Neural crest cell (in vitro differentiated cells): ENCODE measurements at regions not wholly inside any gene's neighbourhood (a gene's known extent, or its start where the extent isn't known, plus 50 kb on each side); places are given as distances from the start of the nearest gene placed in this dataset.

Source experiments
- DNase-seq: peaks from one replicate; pipeline ENCODE4 v3.0.0; 2021; ENCODE audit warnings: low read depth, mixed read lengths, low spot score
- H3K27ac Mint-ChIP-seq: one replicate; pipeline ENCODE4 v1.8.0; 2021; ENCODE audit warnings: mild to moderate bottlenecking, mixed read lengths; ENCODE audit not compliant: unreplicated experiment
- H3K27me3 Mint-ChIP-seq: 2 replicates; pipeline ENCODE4 v1.8.0; 2021; ENCODE audit warnings: low read depth, mild to moderate bottlenecking, mixed read lengths
- H3K36me3 Mint-ChIP-seq: 2 replicates; pipeline ENCODE4 v1.8.0; 2021; ENCODE audit warnings: low read depth, mild to moderate bottlenecking, mixed read lengths
- H3K4me1 Mint-ChIP-seq: 2 replicates; pipeline ENCODE4 v1.8.0; 2021; ENCODE audit warnings: mixed read lengths
- H3K4me3 Mint-ChIP-seq: one replicate; pipeline ENCODE4 v1.8.0; 2021; ENCODE audit warnings: mild to moderate bottlenecking, mixed read lengths
- H3K9me3 Mint-ChIP-seq: 2 replicates; pipeline ENCODE4 v1.8.0; 2021; ENCODE audit warnings: mixed read lengths
- TF ChIP-seq, protein P1 (sequence below): fragments of 200-600 bp; sonication (generic); conservative IDR thresholded peaks from 2 replicates; pipeline ENCODE4 v1.5.0; 2021; ENCODE audit warnings: antibody characterized with exemption, mild to moderate bottlenecking

DNA sequence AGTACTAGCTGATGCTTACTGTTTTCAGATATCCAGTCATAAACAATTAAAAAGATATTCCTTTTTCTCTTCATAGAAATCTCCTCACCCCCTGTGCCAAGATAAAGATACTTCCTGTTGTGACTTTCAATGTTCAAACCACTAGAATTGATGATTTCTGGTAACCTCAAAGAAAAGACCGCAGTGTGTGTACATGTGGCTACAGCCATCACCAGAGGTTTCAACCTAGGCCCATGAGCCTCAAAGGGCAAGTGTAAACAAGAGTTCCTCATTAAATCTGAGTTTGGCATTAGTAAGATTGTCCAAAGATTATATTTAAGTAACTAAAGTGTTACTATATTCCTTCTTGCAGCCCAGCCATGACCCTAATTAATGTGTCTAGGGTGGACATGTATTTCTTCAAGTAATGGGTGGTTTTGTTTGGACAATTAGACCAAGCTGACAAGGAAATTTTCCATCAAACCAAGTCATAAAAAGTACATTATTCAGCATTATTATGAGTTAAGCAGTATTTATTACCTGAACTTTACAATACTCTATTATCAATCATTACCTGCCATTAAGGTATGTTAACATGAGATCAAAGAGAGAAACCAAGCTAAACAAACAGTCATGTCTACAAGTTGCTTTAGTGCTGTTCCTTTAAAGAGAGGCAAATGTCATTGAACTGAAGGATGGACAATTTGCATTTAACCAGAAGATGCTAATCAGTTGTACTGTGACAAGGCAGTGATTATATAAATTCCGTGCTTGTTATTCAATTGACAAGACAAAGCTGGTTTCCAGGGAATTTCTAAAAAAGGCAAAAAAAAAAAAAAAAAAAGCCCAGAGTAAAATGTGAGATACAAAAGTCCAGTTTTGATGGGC is 382.7 kb downstream of the LNPK start:
- H3K9me3 Mint-ChIP-seq = peaks cover 9% of the 10 kb centered on the region
- TF ChIP-seq, protein P1, sequence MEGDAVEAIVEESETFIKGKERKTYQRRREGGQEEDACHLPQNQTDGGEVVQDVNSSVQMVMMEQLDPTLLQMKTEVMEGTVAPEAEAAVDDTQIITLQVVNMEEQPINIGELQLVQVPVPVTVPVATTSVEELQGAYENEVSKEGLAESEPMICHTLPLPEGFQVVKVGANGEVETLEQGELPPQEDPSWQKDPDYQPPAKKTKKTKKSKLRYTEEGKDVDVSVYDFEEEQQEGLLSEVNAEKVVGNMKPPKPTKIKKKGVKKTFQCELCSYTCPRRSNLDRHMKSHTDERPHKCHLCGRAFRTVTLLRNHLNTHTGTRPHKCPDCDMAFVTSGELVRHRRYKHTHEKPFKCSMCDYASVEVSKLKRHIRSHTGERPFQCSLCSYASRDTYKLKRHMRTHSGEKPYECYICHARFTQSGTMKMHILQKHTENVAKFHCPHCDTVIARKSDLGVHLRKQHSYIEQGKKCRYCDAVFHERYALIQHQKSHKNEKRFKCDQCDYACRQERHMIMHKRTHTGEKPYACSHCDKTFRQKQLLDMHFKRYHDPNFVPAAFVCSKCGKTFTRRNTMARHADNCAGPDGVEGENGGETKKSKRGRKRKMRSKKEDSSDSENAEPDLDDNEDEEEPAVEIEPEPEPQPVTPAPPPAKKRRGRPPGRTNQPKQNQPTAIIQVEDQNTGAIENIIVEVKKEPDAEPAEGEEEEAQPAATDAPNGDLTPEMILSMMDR = no peak
- no peaks in the 10 kb centered on the region for H3K27me3 Mint-ChIP-seq
- peaks cover 22% of the 10 kb centered on the region for H3K4me1 Mint-ChIP-seq
- no peak overlapping the region for H3K27ac Mint-ChIP-seq
- H3K4me3 Mint-ChIP-seq = no peak overlapping the region
- DNase-seq = no peak
- H3K36me3 Mint-ChIP-seq = peaks cover 6% of the 10 kb centered on the region

- no peak for DNase-seq
- peaks cover 5% of the 10 kb centered on the region for H3K9me3 Mint-ChIP-seq
- TF ChIP-seq, protein P1 = no peak
- H3K27me3 Mint-ChIP-seq = no peaks in the 10 kb centered on the region
- H3K36me3 Mint-ChIP-seq = peaks cover 5% of the 10 kb centered on the region
- H3K4me1 Mint-ChIP-seq = no peaks in the 10 kb centered on the region
- no peak overlapping the region for H3K4me3 Mint-ChIP-seq
- H3K27ac Mint-ChIP-seq = no peak overlapping the region
Observed at GRCh38 chr2:175612280-175612679, 389.8 kb downstream of the LNPK start.

DNA sequence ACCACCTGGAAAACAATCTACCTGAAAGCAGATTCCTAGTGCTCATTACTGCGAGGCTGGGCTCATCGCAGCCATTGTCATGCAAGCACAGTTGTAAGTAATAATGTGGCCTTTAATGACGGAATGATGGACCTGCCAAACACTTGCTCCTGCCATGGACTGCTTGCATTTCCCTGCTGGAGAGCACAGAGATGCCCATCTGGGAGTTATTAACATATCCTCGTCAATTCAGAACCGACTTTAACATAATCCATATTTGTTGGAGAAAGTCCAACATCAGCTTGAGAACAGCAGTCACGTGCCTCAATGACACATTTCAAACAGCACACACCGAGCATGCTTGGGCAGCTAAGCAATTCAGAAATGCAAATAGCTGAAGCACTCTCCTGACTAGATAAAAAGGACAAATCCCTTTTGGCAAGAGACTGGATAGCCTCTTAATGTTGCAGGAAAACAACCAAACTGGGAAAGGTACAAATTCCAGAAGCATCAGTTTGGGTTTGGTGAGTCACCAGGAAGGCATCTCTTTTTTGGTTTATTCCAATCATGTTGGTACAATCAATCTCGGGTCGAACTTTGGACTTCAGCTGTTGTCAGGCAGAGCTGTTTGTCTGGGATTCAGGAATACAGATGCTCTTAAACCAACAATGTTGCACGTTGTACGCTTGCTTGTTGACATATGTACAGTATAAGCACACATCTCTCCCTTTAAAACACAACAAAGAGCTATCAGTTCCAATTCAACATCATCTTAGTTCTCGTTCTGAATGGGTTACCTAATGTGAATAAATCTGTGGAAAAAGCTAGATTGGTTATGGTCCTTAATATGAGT is 395.8 kb downstream of the LNPK start:
- Mint-ChIP-seq H3K27me3 (no peaks in the 10 kb centered on the region), H3K4me3 (no peak overlapping the region), H3K36me3 (peaks cover 4% of the 10 kb centered on the region), H3K4me1 (no peaks in the 10 kb centered on the region), H3K9me3 (peaks cover 2% of the 10 kb centered on the region), H3K27ac (no peak overlapping the region)
- no peak for DNase-seq
- TF ChIP-seq, protein P1 = no peak

GRCh38 chr2:175605640-175606009 is 396.4 kb downstream of the LNPK start:
- peaks cover 4% of the 10 kb centered on the region for H3K36me3 Mint-ChIP-seq
- no peak overlapping the region for H3K27ac Mint-ChIP-seq
- TF ChIP-seq, protein P1 = no peak
- H3K4me3 Mint-ChIP-seq = no peak overlapping the region
- H3K4me1 Mint-ChIP-seq = peaks cover 1% of the 10 kb centered on the region
- H3K9me3 Mint-ChIP-seq = peaks cover 2% of the 10 kb centered on the region
- no peak for DNase-seq
- no peaks in the 10 kb centered on the region for H3K27me3 Mint-ChIP-seq

DNA sequence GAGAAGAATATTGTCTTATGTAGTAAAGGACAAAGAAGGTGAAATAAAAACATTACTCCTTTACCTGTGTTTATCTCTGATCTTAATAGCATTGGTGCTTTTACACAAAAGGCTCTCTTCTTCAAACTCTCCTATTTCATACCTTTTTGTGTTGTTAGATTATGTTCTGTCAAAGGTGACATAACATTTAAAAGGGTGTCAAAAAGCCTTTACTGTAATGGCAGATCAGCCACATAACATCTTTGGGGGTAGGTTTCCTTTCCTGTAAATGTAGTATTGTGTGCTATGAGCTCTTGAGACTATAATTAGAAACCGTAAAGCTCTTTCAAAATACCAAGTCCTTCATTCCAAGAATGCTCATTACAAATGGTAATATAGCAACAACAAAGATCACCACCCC is 400.1 kb downstream of the LNPK start:
- H3K27me3 Mint-ChIP-seq = no peaks in the 10 kb centered on the region
- H3K27ac Mint-ChIP-seq = no peak overlapping the region

More for the DNA sequence above, 400.1 kb downstream of the LNPK start:
- TF ChIP-seq, protein P1 = no peak
- no peak for DNase-seq
- no peaks in the 10 kb centered on the region for H3K36me3 Mint-ChIP-seq
- peaks cover 2% of the 10 kb centered on the region for H3K9me3 Mint-ChIP-seq
- no peak overlapping the region for H3K4me3 Mint-ChIP-seq
- peaks cover 18% of the 10 kb centered on the region for H3K4me1 Mint-ChIP-seq
